HG03095 (cell line): ENCODE measurements at regions not wholly inside any gene's neighbourhood (a gene's known extent, or its start where the extent isn't known, plus 50 kb on each side); places are given as distances from the start of the nearest gene placed in this dataset.

ENCODE experiments used
- ATAC-seq: cut with Tn5 transposase; IDR thresholded peaks from one replicate; pipeline ENCODE4 v1.9.1; 2021; ENCODE audit warnings: moderate library complexity; ENCODE audit not compliant: unreplicated experiment

GRCh38 chr17:12429116-12429515, 236.6 kb upstream of the MYOCD start:
- ATAC-seq, result peak; percentile 42

GRCh38 chr17:12431188-12431587, 234.5 kb upstream of the MYOCD start:
- peak; percentile 79 for ATAC-seq

- ATAC-seq, result no peak
Observed at GRCh38 chr17:12438212-12438611, 227.5 kb upstream of the MYOCD start.

GRCh38 chr17:12438813-12439586, 226.7 kb upstream of the MYOCD start:
- ATAC-seq, result no peak

GRCh38 chr17:12445331-12445730, 220.4 kb upstream of the MYOCD start:
- no peak for ATAC-seq

GRCh38 chr17:12457493-12457892, 208.2 kb upstream of the MYOCD start:
- ATAC-seq, result no peak

GRCh38 chr17:12459736-12460135, 206.0 kb upstream of the MYOCD start:
- ATAC-seq, result no peak

GRCh38 chr17:12463102-12463501, 202.6 kb upstream of the MYOCD start:
- no peak for ATAC-seq

GRCh38 chr17:12472252-12473173, 193.2 kb upstream of the MYOCD start:
- ATAC-seq, result no peak

GRCh38 chr17:12478311-12478710, 187.4 kb upstream of the MYOCD start:
- ATAC-seq, result no peak

GRCh38 chr17:12485361-12485906, 180.3 kb upstream of the MYOCD start:
- ATAC-seq, result no peak

- no peak for ATAC-seq
Observed at GRCh38 chr17:12489325-12489724, 176.4 kb upstream of the MYOCD start.

GRCh38 chr17:12492450-12492849, 173.2 kb upstream of the MYOCD start:
- ATAC-seq, result no peak

GRCh38 chr17:12505866-12506265, 159.8 kb upstream of the MYOCD start:
- no peak for ATAC-seq

- no peak for ATAC-seq
Observed at GRCh38 chr17:12507026-12507595, 158.6 kb upstream of the MYOCD start.

- no peak for ATAC-seq
Observed at GRCh38 chr17:12509801-12510200, 155.9 kb upstream of the MYOCD start.

- ATAC-seq, result no peak
Observed at GRCh38 chr17:12510535-12510934, 155.2 kb upstream of the MYOCD start.

- ATAC-seq, result no peak
Observed at GRCh38 chr17:12512694-12513355, 152.9 kb upstream of the MYOCD start.

- no peak for ATAC-seq
Observed at GRCh38 chr17:12514596-12514995, 151.1 kb upstream of the MYOCD start.

- no peak for ATAC-seq
Observed at GRCh38 chr17:12519956-12520594, 145.6 kb upstream of the MYOCD start.
